ENCODE measurements at regions not wholly inside any gene's neighbourhood (a gene's known extent, or its start where the extent isn't known, plus 50 kb on each side); places are given as distances from the start of the nearest gene placed in this dataset.

DNA sequence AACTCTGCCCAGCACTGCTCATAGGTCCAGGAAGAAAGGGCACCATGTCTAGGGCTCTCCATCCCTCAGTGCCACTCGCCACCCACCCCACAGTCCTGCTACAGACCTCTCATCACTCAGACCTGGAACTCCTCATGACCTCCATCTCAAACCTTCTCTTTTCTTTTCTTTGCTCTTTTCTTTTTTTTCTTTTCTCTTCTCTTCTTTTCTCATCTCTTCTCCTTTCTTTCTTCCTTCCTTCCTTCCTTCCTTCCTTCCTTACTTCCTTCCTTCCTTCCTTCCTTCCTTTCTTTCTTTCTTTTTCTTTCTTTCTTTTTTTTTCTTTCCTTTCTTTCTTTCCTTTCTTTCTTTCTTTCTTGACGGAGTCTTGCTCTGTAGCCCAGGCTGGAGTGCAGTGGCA lies 122.2 kb downstream of the KLF6 start:
- H3K9me3 ChIP-seq (ENCODE audit: control extremely low read depth in 1 of 3, control insufficient read depth in 2 of 3, insufficient read depth in 1 of 3, low read length in 2 of 3): peaks cover 0 to 6% (median 0%) of the 10 kb centered on the region in 3 donors
- peaks cover 9% of the 10 kb centered on the region for H3K4me1 Mint-ChIP-seq
- no peak for DNase-seq
- H3K27me3 ChIP-seq (replicated peaks in 1 of 4; ENCODE audit: control extremely low read depth in 1 of 4, control insufficient read depth in 3 of 4, insufficient read depth in 4 of 4, low read length in 3 of 4): peaks cover 0 to 10% (median 0%) of the 10 kb centered on the region in 4 experiments
- H3K9ac ChIP-seq (ENCODE audit: low read length): no peak overlapping the region
- H3K9me3 Mint-ChIP-seq (ENCODE audit: insufficient read depth): no peaks in the 10 kb centered on the region
- H2AFZ ChIP-seq (ENCODE audit: insufficient read depth, low read depth, low read length, poor library complexity, severe bottlenecking): no peak overlapping the region
- H3K4me1 ChIP-seq (ENCODE audit: control insufficient read depth in 2 of 2, insufficient read depth in 2 of 2, low read length in 2 of 2): peaks cover 9 to 15% of the 10 kb centered on the region in 2 donors
- H3K27me3 Mint-ChIP-seq: peaks cover 7% of the 10 kb centered on the region
- H3K36me3 ChIP-seq (replicated peaks in 1 of 2; ENCODE audit: control extremely low read depth in 1 of 2, control insufficient read depth in 1 of 2, extremely low read depth in 1 of 2, insufficient read depth in 2 of 2, low read length in 1 of 2): no peaks in the 10 kb centered on the region
- CTCF ChIA-PET: interaction anchor here (0.7 kb wide), 1 partner anchor 31 kb away, joined by 5 read pairs; no protein-coding TSS in a partner anchor
- POLR2A ChIA-PET: no interaction called here
- H3K4me3 ChIP-seq (ENCODE audit: control extremely low read depth in 1 of 5, extremely low read depth in 1 of 5, insufficient read depth in 1 of 5, low read depth in 2 of 5, low read length in 4 of 5): no peak overlapping the region
- H3K27ac ChIP-seq (ENCODE audit: low read length in 2 of 2): no peak overlapping the region
- no peak overlapping the region for H3K4me3 Mint-ChIP-seq
- no peaks in the 10 kb centered on the region for H4K20me1 ChIP-seq (ENCODE audit: control insufficient read depth, insufficient read depth, low read length, poor library complexity, severe bottlenecking)
- ATAC-seq (ENCODE audit: low read depth): no peak
- no peak overlapping the region for H3K27ac Mint-ChIP-seq
- intact Hi-C loops (cut with micrococcal nuclease): no loop called here
- H3K79me2 ChIP-seq (ENCODE audit: control insufficient read depth, insufficient read depth, low read length): no peaks in the 10 kb centered on the region
- no peak for TF ChIP-seq EZH2 (IDR thresholded peaks at IDR 0.05; ENCODE audit: borderline replicate concordance, insufficient read depth, low read depth, low read length, poor library complexity, severe bottlenecking)
- H3K4me2 ChIP-seq (replicated peaks; ENCODE audit: low read depth, low read length, poor library complexity, severe bottlenecking): no peak overlapping the region
- 100% methylated on average over 1 of the region's 2 CpGs for WGBS (ENCODE audit: insufficient coverage)

DNA sequence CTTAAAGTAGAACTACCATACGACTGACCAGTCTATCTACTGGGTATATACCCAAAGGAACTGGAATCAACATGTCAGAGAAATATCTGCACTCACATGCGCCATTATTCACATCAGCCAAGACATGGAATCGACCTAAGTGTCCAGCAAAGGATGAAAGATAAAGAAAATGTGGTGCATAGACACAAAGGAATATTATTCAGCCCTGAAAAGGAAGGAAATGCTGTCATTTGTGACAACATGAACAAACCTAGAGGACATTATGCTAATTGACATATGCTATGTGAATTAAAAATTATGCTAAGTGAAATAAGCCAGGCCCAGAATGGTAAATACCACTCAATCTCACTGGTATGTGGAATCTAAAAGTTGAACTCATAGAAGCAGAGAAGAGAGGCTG lies 123.7 kb downstream of the KLF6 start:
- CTCF ChIA-PET: no interaction called here

More for the DNA sequence above, 123.7 kb downstream of the KLF6 start:
- intact Hi-C loops (cut with micrococcal nuclease): no loop called here
- DNase-seq (no peak), ATAC-seq (ENCODE audit: low read depth) (no peak)
- Histone ChIP-seq H4K20me1 (ENCODE audit: control insufficient read depth, insufficient read depth, low read length, poor library complexity, severe bottlenecking) (no peaks in the 10 kb centered on the region), H3K9ac (ENCODE audit: low read length) (no peak overlapping the region), H3K4me2 (replicated peaks; ENCODE audit: low read depth, low read length, poor library complexity, severe bottlenecking) (no peak overlapping the region), H3K36me3 (replicated peaks in 1 of 2; ENCODE audit: control extremely low read depth in 1 of 2, control insufficient read depth in 1 of 2, extremely low read depth in 1 of 2, insufficient read depth in 2 of 2, low read length in 1 of 2) (no peaks in the 10 kb centered on the region), H3K79me2 (ENCODE audit: control insufficient read depth, insufficient read depth, low read length) (no peaks in the 10 kb centered on the region), H2AFZ (ENCODE audit: insufficient read depth, low read depth, low read length, poor library complexity, severe bottlenecking) (no peak overlapping the region), H3K9me3 (ENCODE audit: control extremely low read depth in 1 of 3, control insufficient read depth in 2 of 3, insufficient read depth in 1 of 3, low read length in 2 of 3) (peaks cover 0 to 6% (median 0%) of the 10 kb centered on the region in 3 donors), H3K4me3 (ENCODE audit: control extremely low read depth in 1 of 5, extremely low read depth in 1 of 5, insufficient read depth in 1 of 5, low read depth in 2 of 5, low read length in 4 of 5) (no peak overlapping the region), H3K27ac (ENCODE audit: low read length in 2 of 2) (no peak overlapping the region), H3K27me3 (replicated peaks in 1 of 4; ENCODE audit: control extremely low read depth in 1 of 4, control insufficient read depth in 3 of 4, insufficient read depth in 4 of 4, low read length in 3 of 4) (peaks cover 0 to 6% (median 0%) of the 10 kb centered on the region in 4 experiments), H3K4me1 (ENCODE audit: control insufficient read depth in 2 of 2, insufficient read depth in 2 of 2, low read length in 2 of 2) (peaks cover 0 to 4% of the 10 kb centered on the region in 2 donors)
- no peaks in the 10 kb centered on the region for H3K4me1 Mint-ChIP-seq
- H3K27me3 Mint-ChIP-seq: no peaks in the 10 kb centered on the region
- H3K27ac Mint-ChIP-seq: no peak overlapping the region
- no peaks in the 10 kb centered on the region for H3K9me3 Mint-ChIP-seq (ENCODE audit: insufficient read depth)
- WGBS (ENCODE audit: insufficient coverage): 100% methylated on average over 1 of the region's 3 CpGs
- no peak overlapping the region for H3K4me3 Mint-ChIP-seq
- TF ChIP-seq EZH2 (IDR thresholded peaks at IDR 0.05; ENCODE audit: borderline replicate concordance, insufficient read depth, low read depth, low read length, poor library complexity, severe bottlenecking): no peak
- TF ChIP-seq, protein P1, sequence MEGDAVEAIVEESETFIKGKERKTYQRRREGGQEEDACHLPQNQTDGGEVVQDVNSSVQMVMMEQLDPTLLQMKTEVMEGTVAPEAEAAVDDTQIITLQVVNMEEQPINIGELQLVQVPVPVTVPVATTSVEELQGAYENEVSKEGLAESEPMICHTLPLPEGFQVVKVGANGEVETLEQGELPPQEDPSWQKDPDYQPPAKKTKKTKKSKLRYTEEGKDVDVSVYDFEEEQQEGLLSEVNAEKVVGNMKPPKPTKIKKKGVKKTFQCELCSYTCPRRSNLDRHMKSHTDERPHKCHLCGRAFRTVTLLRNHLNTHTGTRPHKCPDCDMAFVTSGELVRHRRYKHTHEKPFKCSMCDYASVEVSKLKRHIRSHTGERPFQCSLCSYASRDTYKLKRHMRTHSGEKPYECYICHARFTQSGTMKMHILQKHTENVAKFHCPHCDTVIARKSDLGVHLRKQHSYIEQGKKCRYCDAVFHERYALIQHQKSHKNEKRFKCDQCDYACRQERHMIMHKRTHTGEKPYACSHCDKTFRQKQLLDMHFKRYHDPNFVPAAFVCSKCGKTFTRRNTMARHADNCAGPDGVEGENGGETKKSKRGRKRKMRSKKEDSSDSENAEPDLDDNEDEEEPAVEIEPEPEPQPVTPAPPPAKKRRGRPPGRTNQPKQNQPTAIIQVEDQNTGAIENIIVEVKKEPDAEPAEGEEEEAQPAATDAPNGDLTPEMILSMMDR (IDR thresholded peaks at IDR 0.05): no peak
- POLR2A ChIA-PET: no interaction called here

Measured in B cell (primary cell).